GF-D8 (cell line): ENCODE measurements at regions not wholly inside any gene's neighbourhood (a gene's known extent, or its start where the extent isn't known, plus 50 kb on each side); places are given as distances from the start of the nearest gene placed in this dataset.

Experiments used
- DNase-seq: peaks from one replicate; lab custom pipeline; 2025; lab: John Stamatoyannopoulos, UW

GRCh38 chr12:91316161-91316906 lies 133.7 kb upstream of the DCN start:
- no peak for DNase-seq

GRCh38 chr12:91311081-91311480 lies 128.5 kb upstream of the DCN start:
- DNase-seq, result no peak

- DNase-seq, result no peak
Measured at GRCh38 chr12:91309450-91309849, 126.8 kb upstream of the DCN start.

GRCh38 chr12:91307957-91308670 lies 125.5 kb upstream of the DCN start:
- no peak for DNase-seq

- DNase-seq, result no peak
Measured at GRCh38 chr12:91290354-91290753, 107.7 kb upstream of the DCN start.

GRCh38 chr12:91289906-91290305 lies 107.3 kb upstream of the DCN start:
- DNase-seq, result no peak

GRCh38 chr12:91289072-91289471 lies 106.5 kb upstream of the DCN start:
- DNase-seq, result no peak

GRCh38 chr12:91287753-91288152 lies 105.1 kb upstream of the DCN start:
- DNase-seq, result no peak

- DNase-seq, result no peak
Measured at GRCh38 chr12:91278126-91278525, 95.5 kb upstream of the DCN start.

- no peak for DNase-seq
Measured at GRCh38 chr12:91276509-91276908, 93.9 kb upstream of the DCN start.

GRCh38 chr12:91275321-91275720 lies 92.7 kb upstream of the DCN start:
- DNase-seq, result no peak

GRCh38 chr12:91274916-91275315 lies 92.3 kb upstream of the DCN start:
- no peak for DNase-seq

- DNase-seq, result no peak
Measured at GRCh38 chr12:91273560-91273959, 90.9 kb upstream of the DCN start.

- no peak for DNase-seq
Measured at GRCh38 chr12:91272461-91273063, 89.9 kb upstream of the DCN start.

GRCh38 chr12:91271185-91271584 lies 88.6 kb upstream of the DCN start:
- DNase-seq, result no peak

- no peak for DNase-seq
Measured at GRCh38 chr12:91267039-91267438, 84.4 kb upstream of the DCN start.

- no peak for DNase-seq
Measured at GRCh38 chr12:91264178-91264577, 81.6 kb upstream of the DCN start.

- no peak for DNase-seq
Measured at GRCh38 chr12:91261820-91262676, 79.4 kb upstream of the DCN start.

GRCh38 chr12:91256411-91256810 lies 73.8 kb upstream of the DCN start:
- no peak for DNase-seq

GRCh38 chr12:91252341-91252740 lies 69.7 kb upstream of the DCN start:
- DNase-seq, result no peak

- DNase-seq, result no peak
Measured at GRCh38 chr12:91250273-91250665, 67.7 kb upstream of the DCN start.

- DNase-seq, result no peak
Measured at GRCh38 chr12:91249518-91250272, 67.1 kb upstream of the DCN start.
